ENCODE measurements at regions not wholly inside any gene's neighbourhood (a gene's known extent, or its start where the extent isn't known, plus 50 kb on each side); places are given as distances from the start of the nearest gene placed in this dataset.

DNA sequence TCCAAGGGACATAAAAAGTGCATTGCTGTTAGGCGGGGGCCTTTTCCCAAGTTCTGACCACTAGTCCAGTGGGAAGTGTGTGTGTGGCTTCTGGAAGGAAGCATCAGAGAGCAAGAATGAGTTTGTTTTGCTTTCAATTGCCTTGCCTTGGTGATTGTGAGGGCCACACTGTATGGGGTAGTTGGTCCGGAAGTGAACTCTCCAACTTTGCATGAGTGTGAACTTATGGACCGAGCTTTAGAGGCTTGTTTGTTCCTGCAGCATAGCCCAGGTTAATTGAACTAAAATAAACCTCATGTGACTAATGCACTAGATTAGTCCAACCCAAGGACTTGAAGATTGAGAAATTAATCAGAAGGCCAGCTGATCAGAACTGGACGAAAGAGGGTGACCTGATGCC, 171.7 kb downstream of the NR2F2 start:
- Mint-ChIP-seq H3K4me3 (ENCODE audit: unreplicated experiment) (no peak overlapping the region), H3K36me3 (ENCODE audit: insufficient read depth, unreplicated experiment) (no peaks in the 10 kb centered on the region), H3K4me1 (ENCODE audit: low read depth, unreplicated experiment) (no peaks in the 10 kb centered on the region), H3K27me3 (ENCODE audit: insufficient read depth, unreplicated experiment) (peaks cover 13% of the 10 kb centered on the region), H3K9me3 (ENCODE audit: unreplicated experiment) (no peaks in the 10 kb centered on the region), H3K27ac (ENCODE audit: unreplicated experiment) (no peak overlapping the region)
- intact Hi-C loops (cut with micrococcal nuclease; ENCODE audit: unreplicated experiment): no loop called here
- DNase-seq: no peak
- CTCF ChIA-PET: no interaction called here
- TF ChIP-seq, protein P1, sequence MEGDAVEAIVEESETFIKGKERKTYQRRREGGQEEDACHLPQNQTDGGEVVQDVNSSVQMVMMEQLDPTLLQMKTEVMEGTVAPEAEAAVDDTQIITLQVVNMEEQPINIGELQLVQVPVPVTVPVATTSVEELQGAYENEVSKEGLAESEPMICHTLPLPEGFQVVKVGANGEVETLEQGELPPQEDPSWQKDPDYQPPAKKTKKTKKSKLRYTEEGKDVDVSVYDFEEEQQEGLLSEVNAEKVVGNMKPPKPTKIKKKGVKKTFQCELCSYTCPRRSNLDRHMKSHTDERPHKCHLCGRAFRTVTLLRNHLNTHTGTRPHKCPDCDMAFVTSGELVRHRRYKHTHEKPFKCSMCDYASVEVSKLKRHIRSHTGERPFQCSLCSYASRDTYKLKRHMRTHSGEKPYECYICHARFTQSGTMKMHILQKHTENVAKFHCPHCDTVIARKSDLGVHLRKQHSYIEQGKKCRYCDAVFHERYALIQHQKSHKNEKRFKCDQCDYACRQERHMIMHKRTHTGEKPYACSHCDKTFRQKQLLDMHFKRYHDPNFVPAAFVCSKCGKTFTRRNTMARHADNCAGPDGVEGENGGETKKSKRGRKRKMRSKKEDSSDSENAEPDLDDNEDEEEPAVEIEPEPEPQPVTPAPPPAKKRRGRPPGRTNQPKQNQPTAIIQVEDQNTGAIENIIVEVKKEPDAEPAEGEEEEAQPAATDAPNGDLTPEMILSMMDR (IDR thresholded peaks at IDR 0.05; ENCODE audit: insufficient read depth in 1 of 2, low read depth in 1 of 2, low read length in 1 of 2, severe bottlenecking in 1 of 2, unreplicated experiment in 1 of 2): no peak
- Histone ChIP-seq H3K4me3 (ENCODE audit: low read depth, low read length) (no peak overlapping the region), H3K4me1 (no peaks in the 10 kb centered on the region), H3K9me3 (no peaks in the 10 kb centered on the region), H3K36me3 (ENCODE audit: control insufficient read depth, insufficient read depth, low read length) (no peaks in the 10 kb centered on the region), H3K27me3 (replicated peaks; ENCODE audit: control insufficient read depth, insufficient read depth, low read length) (no peaks in the 10 kb centered on the region)
- no TSS peak for BruUV-seq (replicated peaks)
- POLR2A ChIA-PET: no interaction called here

DNA sequence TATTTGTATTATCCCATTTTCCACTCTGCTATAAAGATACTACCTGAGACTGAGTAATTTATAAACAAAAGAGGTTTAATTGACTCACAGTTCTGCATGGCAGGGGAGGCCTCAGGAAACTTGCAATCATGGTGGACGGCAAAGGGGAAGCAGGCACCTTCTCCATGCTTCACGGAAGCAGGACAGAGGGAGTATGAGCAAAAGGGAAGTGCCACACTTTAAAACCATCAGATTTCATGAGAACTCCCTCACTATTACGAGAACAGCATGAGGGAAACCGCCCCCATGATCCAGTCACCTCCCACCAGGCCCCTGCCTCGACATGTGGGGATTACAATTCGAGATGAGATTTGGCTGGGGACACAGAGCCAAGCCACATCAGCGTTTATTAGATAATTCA, 172.8 kb downstream of the NR2F2 start:
- no peaks in the 10 kb centered on the region for H3K4me1 ChIP-seq
- Mint-ChIP-seq H3K4me3 (ENCODE audit: unreplicated experiment) (no peak overlapping the region), H3K9me3 (ENCODE audit: unreplicated experiment) (no peaks in the 10 kb centered on the region), H3K4me1 (ENCODE audit: low read depth, unreplicated experiment) (no peaks in the 10 kb centered on the region), H3K27ac (ENCODE audit: unreplicated experiment) (no peak overlapping the region), H3K36me3 (ENCODE audit: insufficient read depth, unreplicated experiment) (no peaks in the 10 kb centered on the region), H3K27me3 (ENCODE audit: insufficient read depth, unreplicated experiment) (peaks cover 13% of the 10 kb centered on the region)
- TF ChIP-seq, protein P1 (IDR thresholded peaks at IDR 0.05; ENCODE audit: insufficient read depth in 1 of 2, low read depth in 1 of 2, low read length in 1 of 2, severe bottlenecking in 1 of 2, unreplicated experiment in 1 of 2): no peak
- no peak overlapping the region for H3K4me3 ChIP-seq (ENCODE audit: low read depth, low read length)
- no peaks in the 10 kb centered on the region for H3K27me3 ChIP-seq (replicated peaks; ENCODE audit: control insufficient read depth, insufficient read depth, low read length)
- POLR2A ChIA-PET: interaction anchor here (0.6 kb wide), 1 partner anchor 218 kb away, joined by 4 read pairs; no protein-coding TSS in a partner anchor
- no peaks in the 10 kb centered on the region for H3K36me3 ChIP-seq (ENCODE audit: control insufficient read depth, insufficient read depth, low read length)
- BruUV-seq (replicated peaks): no TSS peak
- intact Hi-C loops (cut with micrococcal nuclease; ENCODE audit: unreplicated experiment): no loop called here
- CTCF ChIA-PET: no interaction called here
- no peaks in the 10 kb centered on the region for H3K9me3 ChIP-seq
- no peak for DNase-seq

DNA sequence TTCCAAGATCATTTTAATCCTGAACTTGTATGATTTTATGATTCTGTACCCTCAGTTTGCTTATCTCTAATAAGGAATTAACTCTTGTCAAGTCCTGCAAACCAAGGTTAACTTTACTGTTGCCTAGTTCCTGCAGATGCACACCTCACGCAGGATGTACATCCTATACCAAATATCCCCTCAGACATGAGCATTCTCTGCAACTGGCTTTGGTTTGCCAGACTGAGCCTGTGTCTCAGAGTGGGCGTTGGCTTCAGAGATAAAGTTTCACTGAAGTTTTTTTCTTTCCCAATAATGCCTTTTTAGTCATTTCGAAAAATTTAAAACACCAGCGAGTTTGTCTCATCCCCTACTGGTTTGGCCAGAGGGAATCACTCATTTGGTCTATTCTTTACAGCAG, 173.9 kb downstream of the NR2F2 start:
- H3K4me1 Mint-ChIP-seq (ENCODE audit: low read depth, unreplicated experiment): no peaks in the 10 kb centered on the region
- H3K9me3 ChIP-seq: no peaks in the 10 kb centered on the region
- H3K36me3 ChIP-seq (ENCODE audit: control insufficient read depth, insufficient read depth, low read length): no peaks in the 10 kb centered on the region
- no peaks in the 10 kb centered on the region for H3K36me3 Mint-ChIP-seq (ENCODE audit: insufficient read depth, unreplicated experiment)
- intact Hi-C loops (cut with micrococcal nuclease; ENCODE audit: unreplicated experiment): no loop called here
- H3K4me1 ChIP-seq: no peaks in the 10 kb centered on the region
- ChIA-PET POLR2A (no interaction called here), CTCF (no interaction called here)
- no TSS peak for BruUV-seq (replicated peaks)
- no peak overlapping the region for H3K27ac Mint-ChIP-seq (ENCODE audit: unreplicated experiment)
- no peak overlapping the region for H3K4me3 Mint-ChIP-seq (ENCODE audit: unreplicated experiment)
- H3K27me3 ChIP-seq (replicated peaks; ENCODE audit: control insufficient read depth, insufficient read depth, low read length): no peaks in the 10 kb centered on the region
- H3K9me3 Mint-ChIP-seq (ENCODE audit: unreplicated experiment): no peaks in the 10 kb centered on the region
- peaks cover 12% of the 10 kb centered on the region for H3K27me3 Mint-ChIP-seq (ENCODE audit: insufficient read depth, unreplicated experiment)
- TF ChIP-seq, protein P1 (IDR thresholded peaks at IDR 0.05; ENCODE audit: insufficient read depth in 1 of 2, low read depth in 1 of 2, low read length in 1 of 2, severe bottlenecking in 1 of 2, unreplicated experiment in 1 of 2): no peak
- no peak overlapping the region for H3K4me3 ChIP-seq (ENCODE audit: low read depth, low read length)
- no peak for DNase-seq
